ENCODE measurements at regions not wholly inside any gene's neighbourhood (a gene's known extent, or its start where the extent isn't known, plus 50 kb on each side); places are given as distances from the start of the nearest gene placed in this dataset.

DNA sequence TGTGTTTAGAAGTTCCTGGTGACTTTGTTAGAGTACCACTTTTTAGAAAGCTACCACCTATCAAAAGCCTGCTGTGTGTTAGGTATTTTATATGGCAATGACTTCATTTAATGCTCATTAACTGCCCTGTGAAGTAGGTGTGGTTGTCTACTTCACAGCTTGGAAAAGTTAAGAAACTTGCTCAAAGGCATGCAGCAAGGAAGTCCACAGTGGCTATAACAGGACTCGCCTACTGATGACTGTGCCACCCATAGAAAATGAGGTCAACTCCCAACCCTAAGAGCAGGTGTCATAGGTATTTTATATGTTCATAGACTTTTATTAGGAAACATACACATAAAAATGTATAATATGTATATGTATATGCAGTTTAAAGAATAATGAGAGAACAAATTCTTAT is 125.2 kb upstream of the PAX6 start:
- no peaks in the 10 kb centered on the region for H3K4me1 Mint-ChIP-seq
- H3K9me3 Mint-ChIP-seq = no peaks in the 10 kb centered on the region
- DNase-seq = no peak
- peaks cover 14% of the 10 kb centered on the region for H3K27me3 Mint-ChIP-seq
- CTCF ChIA-PET = no interaction called here
- H3K27ac Mint-ChIP-seq = no peak overlapping the region
- H3K36me3 Mint-ChIP-seq (ENCODE audit: low read depth) = no peaks in the 10 kb centered on the region
- POLR2A ChIA-PET = no interaction called here
- H3K4me3 Mint-ChIP-seq = no peak overlapping the region

- Mint-ChIP-seq H3K4me1 (no peaks in the 10 kb centered on the region), H3K4me3 (no peak overlapping the region), H3K27ac (no peak overlapping the region), H3K36me3 (ENCODE audit: low read depth) (no peaks in the 10 kb centered on the region), H3K27me3 (peaks cover 9% of the 10 kb centered on the region), H3K9me3 (no peaks in the 10 kb centered on the region)
- ChIA-PET CTCF (no interaction called here), POLR2A (no interaction called here)
- DNase-seq = no peak
These were observed 121.8 kb upstream of the PAX6 start for GRCh38 chr11:31932879-31933278.

DNA sequence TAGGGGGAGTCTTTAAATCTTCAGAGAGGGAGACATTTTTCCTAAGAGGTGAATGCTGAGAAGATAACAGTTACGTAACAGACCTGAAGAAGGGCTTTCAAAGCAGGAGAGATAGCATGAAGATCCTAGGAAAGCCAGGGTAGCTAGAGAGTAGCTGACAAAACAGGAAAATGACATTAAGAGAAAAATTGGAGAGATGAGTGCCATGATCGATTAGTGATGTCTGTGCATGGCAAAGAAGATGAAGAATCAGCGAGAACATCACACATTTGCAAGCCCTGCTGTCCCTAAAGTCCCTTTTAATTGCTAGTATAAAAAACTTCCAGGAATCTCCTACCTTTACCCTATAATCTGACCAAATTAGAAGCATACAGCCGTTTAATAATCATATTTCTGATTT is 116.9 kb upstream of the PAX6 start:
- ChIA-PET POLR2A (no interaction called here), CTCF (no interaction called here)
- DNase-seq = no peak
- Mint-ChIP-seq H3K36me3 (ENCODE audit: low read depth) (no peaks in the 10 kb centered on the region), H3K9me3 (no peaks in the 10 kb centered on the region), H3K4me3 (no peak overlapping the region), H3K27ac (no peak overlapping the region), H3K27me3 (peaks cover 7% of the 10 kb centered on the region), H3K4me1 (no peaks in the 10 kb centered on the region)

DNA sequence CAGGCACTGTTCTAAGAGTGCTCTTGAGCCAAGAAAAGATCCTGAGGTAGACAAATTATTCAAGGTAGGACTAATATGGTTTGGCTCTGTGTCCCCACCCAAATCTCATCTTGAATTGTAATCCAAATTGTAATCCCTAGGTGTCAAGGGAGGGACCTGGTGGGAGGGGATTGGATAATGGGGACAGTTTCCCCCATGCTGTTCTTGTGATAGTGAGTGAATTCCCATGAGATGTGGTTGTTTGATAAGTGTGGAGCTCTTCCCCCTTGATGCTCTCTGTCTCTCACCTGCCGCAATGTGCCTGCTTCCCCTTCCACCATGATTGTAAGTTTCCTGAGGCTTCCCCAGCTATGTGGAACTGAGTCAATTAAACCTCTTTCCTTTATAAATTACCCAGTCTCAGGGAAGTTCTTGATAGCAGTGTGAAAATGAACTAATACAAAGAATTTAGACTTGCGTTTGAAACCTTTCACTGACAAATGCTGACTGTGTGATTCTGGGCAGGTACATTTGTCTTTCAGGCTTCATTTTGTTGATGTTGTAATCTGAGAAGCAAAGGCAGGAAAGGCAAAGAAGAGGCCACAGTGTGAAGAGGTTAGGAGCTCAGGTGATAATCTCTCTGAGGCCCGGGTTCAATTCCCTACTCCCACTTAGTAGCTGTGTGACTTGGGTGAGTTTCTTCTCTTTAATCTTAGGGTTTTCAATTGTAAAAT is 115.8 kb upstream of the PAX6 start:
- Mint-ChIP-seq H3K9me3 (no peaks in the 10 kb centered on the region), H3K4me1 (no peaks in the 10 kb centered on the region), H3K36me3 (ENCODE audit: low read depth) (no peaks in the 10 kb centered on the region), H3K27me3 (peaks cover 7% of the 10 kb centered on the region), H3K4me3 (no peak overlapping the region), H3K27ac (no peak overlapping the region)
- no peak for DNase-seq
- ChIA-PET POLR2A (no interaction called here), CTCF (no interaction called here)

DNA sequence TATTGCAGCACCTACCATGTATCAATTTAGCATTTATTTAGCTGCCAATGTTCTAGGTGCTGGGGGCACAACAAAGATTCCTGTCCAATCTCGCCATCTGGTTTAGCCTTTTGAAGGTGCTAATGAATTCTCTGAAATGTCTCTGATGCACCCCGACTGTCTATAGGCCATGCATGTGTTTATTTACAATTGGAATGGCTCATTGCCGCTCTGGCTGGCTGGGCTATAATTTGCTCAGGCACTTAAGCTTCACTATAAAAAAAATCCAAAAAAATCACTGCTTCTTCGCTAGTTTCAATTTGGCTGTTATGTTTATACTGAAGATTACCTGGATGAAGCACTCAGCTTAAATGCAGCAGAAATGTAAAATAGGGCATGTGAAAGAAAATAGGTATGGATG is 115.0 kb upstream of the PAX6 start:
- POLR2A ChIA-PET = no interaction called here
- CTCF ChIA-PET = no interaction called here
- Mint-ChIP-seq H3K9me3 (no peaks in the 10 kb centered on the region), H3K36me3 (ENCODE audit: low read depth) (no peaks in the 10 kb centered on the region), H3K4me1 (no peaks in the 10 kb centered on the region), H3K27me3 (peaks cover 7% of the 10 kb centered on the region), H3K27ac (no peak overlapping the region), H3K4me3 (no peak overlapping the region)
- DNase-seq = no peak

DNA sequence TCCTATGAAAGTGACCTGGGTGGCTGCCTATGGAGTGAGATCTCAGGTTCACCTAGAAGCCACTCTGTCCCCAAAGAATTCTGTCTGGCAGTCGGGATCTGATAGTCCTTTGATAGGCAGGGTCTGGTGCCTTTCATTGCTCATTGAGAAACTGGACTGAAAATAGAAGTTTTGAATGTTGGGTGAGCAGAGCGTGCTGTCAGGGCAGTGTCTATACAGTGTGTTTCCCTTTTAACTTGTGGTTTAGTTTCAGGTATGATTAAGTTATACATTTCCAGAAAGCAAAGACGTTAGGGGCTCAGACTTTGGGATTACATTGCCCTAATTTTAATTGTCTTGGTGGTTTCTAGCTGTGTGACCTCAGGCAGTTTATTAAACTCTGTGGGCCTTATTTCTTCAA is 111.3 kb upstream of the PAX6 start:
- Mint-ChIP-seq H3K36me3 (ENCODE audit: low read depth) (no peaks in the 10 kb centered on the region), H3K4me3 (no peak overlapping the region), H3K9me3 (no peaks in the 10 kb centered on the region), H3K4me1 (no peaks in the 10 kb centered on the region), H3K27ac (no peak overlapping the region), H3K27me3 (peaks cover 7% of the 10 kb centered on the region)
- no peak for DNase-seq
- ChIA-PET POLR2A (no interaction called here), CTCF (no interaction called here)

GRCh38 chr11:31921081-31921480 is 110.0 kb upstream of the PAX6 start:
- no peak for DNase-seq
- peaks cover 7% of the 10 kb centered on the region for H3K27me3 Mint-ChIP-seq
- CTCF ChIA-PET = no interaction called here
- no peak overlapping the region for H3K4me3 Mint-ChIP-seq
- H3K9me3 Mint-ChIP-seq = peaks cover 2% of the 10 kb centered on the region
- POLR2A ChIA-PET = no interaction called here
- H3K27ac Mint-ChIP-seq = no peak overlapping the region
- no peaks in the 10 kb centered on the region for H3K36me3 Mint-ChIP-seq (ENCODE audit: low read depth)
- no peaks in the 10 kb centered on the region for H3K4me1 Mint-ChIP-seq

- H3K9me3 Mint-ChIP-seq = peaks cover 2% of the 10 kb centered on the region
- H3K27ac Mint-ChIP-seq = no peak overlapping the region
- ChIA-PET CTCF (no interaction called here), POLR2A (no interaction called here)
- H3K36me3 Mint-ChIP-seq (ENCODE audit: low read depth) = no peaks in the 10 kb centered on the region
- no peaks in the 10 kb centered on the region for H3K27me3 Mint-ChIP-seq
- no peak for DNase-seq
- H3K4me3 Mint-ChIP-seq = no peak overlapping the region
- H3K4me1 Mint-ChIP-seq = no peaks in the 10 kb centered on the region
These were observed 108.1 kb upstream of the PAX6 start for GRCh38 chr11:31919175-31919574.

- DNase-seq = no peak
- H3K9me3 Mint-ChIP-seq = peaks cover 2% of the 10 kb centered on the region
- CTCF ChIA-PET = no interaction called here
- no peak overlapping the region for H3K4me3 Mint-ChIP-seq
- H3K27me3 Mint-ChIP-seq = no peaks in the 10 kb centered on the region
- POLR2A ChIA-PET = no interaction called here
- H3K4me1 Mint-ChIP-seq = no peaks in the 10 kb centered on the region
- no peak overlapping the region for H3K27ac Mint-ChIP-seq
- H3K36me3 Mint-ChIP-seq (ENCODE audit: low read depth) = no peaks in the 10 kb centered on the region
These were observed 104.7 kb upstream of the PAX6 start for GRCh38 chr11:31915867-31916266.

- POLR2A ChIA-PET = no interaction called here
- no peak overlapping the region for H3K4me3 Mint-ChIP-seq
- H3K4me1 Mint-ChIP-seq = no peaks in the 10 kb centered on the region
- no peak overlapping the region for H3K27ac Mint-ChIP-seq
- CTCF ChIA-PET = no interaction called here
- H3K36me3 Mint-ChIP-seq (ENCODE audit: low read depth) = no peaks in the 10 kb centered on the region
- H3K9me3 Mint-ChIP-seq = peaks cover 2% of the 10 kb centered on the region
- no peaks in the 10 kb centered on the region for H3K27me3 Mint-ChIP-seq
- no peak for DNase-seq
These were observed 102.9 kb upstream of the PAX6 start for GRCh38 chr11:31913985-31914384.

DNA sequence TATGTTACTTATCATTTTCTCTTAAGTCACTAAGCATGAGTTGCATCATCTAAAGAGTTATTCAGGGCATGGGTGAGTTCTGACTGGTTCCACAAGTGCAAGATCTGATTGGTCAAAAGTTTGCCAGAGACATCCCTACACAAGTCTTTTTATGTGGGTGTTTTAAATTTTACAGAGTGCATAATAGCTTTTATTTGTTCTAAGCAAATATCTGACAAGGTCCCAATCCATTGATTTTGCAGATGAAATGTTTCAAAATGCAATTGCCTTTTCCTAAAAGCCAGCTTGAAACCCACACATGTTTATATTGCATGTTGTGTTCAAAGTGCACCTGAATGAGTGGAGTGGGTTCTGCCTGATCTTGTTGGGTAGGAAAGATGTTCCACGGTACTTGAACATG is 101.7 kb upstream of the PAX6 start:
- no peaks in the 10 kb centered on the region for H3K36me3 Mint-ChIP-seq (ENCODE audit: low read depth)
- ChIA-PET CTCF (no interaction called here), POLR2A (no interaction called here)
- DNase-seq = no peak
- H3K4me1 Mint-ChIP-seq = no peaks in the 10 kb centered on the region
- no peak overlapping the region for H3K27ac Mint-ChIP-seq
- no peaks in the 10 kb centered on the region for H3K27me3 Mint-ChIP-seq
- H3K9me3 Mint-ChIP-seq = peaks cover 2% of the 10 kb centered on the region
- no peak overlapping the region for H3K4me3 Mint-ChIP-seq

DNA sequence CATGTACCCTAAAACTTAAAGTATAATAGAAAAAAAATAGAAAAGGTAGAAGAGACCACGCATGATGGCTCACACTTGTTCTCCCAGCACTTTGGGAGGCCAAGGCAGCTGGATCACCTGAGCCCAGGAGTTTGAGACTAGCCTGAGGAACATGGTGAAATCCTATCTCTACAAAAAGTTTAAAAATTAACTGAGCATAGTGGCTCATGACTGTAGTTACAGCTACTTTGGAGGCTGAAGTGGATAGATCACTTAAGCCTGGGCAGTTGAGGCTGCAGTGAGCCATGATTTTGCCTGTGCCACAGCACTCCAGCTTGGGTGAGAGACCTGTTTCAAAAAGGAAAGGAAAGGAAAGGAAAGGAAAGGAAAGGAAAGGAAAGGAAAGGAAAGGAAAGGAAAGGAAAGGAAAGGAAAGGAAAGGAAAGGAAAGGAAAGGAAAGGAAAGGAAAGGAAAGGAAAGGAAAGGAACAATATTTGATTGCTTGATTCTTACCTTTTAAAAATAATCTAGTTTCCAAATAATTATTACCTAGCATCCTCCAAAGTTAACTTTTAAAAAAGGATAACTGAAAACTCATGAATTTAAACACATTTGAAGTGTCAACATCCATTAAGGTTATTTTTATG is 99.9 kb upstream of the PAX6 start:
- no peaks in the 10 kb centered on the region for H3K9me3 Mint-ChIP-seq
- CTCF ChIA-PET = interaction anchor here (0.9 kb wide), 1 partner anchor 514 kb away, joined by 3 read pairs; no protein-coding TSS in a partner anchor
- no peak for DNase-seq
- no peaks in the 10 kb centered on the region for H3K27me3 Mint-ChIP-seq
- POLR2A ChIA-PET = no interaction called here
- no peaks in the 10 kb centered on the region for H3K4me1 Mint-ChIP-seq
- no peak overlapping the region for H3K27ac Mint-ChIP-seq
- no peak overlapping the region for H3K4me3 Mint-ChIP-seq
- no peaks in the 10 kb centered on the region for H3K36me3 Mint-ChIP-seq (ENCODE audit: low read depth)

GRCh38 chr11:31903225-31904074 is 92.3 kb upstream of the PAX6 start:
- CTCF ChIA-PET = no interaction called here
- Mint-ChIP-seq H3K36me3 (ENCODE audit: low read depth) (no peaks in the 10 kb centered on the region), H3K27me3 (peaks cover 2% of the 10 kb centered on the region), H3K4me1 (no peaks in the 10 kb centered on the region), H3K4me3 (no peak overlapping the region), H3K27ac (no peak overlapping the region), H3K9me3 (no peaks in the 10 kb centered on the region)
- POLR2A ChIA-PET = no interaction called here
- DNase-seq = no peak

DNA sequence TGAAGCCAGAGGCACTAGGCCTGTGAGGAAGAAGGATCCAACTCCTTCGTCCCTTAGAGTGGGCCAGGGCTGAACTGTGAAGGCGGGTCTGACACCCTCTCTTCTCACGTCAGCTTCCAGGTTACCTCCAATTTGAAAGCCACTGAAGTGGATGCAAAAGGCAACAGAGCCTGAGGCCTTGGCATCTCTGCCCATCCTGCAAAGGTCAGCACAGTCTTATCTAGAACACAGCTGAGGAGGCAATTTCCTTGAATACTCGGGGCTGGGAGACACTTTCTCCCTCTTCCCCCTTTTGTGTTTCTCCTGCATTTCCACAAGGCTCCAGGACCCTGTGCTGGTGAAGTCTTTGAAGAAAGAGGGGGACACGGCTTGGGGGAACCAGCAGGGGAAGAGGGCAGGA is 91.6 kb upstream of the PAX6 start:
- H3K9me3 Mint-ChIP-seq = no peaks in the 10 kb centered on the region
- H3K36me3 Mint-ChIP-seq (ENCODE audit: low read depth) = no peaks in the 10 kb centered on the region

More for the DNA sequence above, 91.6 kb upstream of the PAX6 start:
- DNase-seq = no peak
- POLR2A ChIA-PET = no interaction called here
- Mint-ChIP-seq H3K4me1 (no peaks in the 10 kb centered on the region), H3K4me3 (no peak overlapping the region), H3K27me3 (peaks cover 2% of the 10 kb centered on the region), H3K27ac (no peak overlapping the region)
- CTCF ChIA-PET = no interaction called here

Data from activated CD4-positive, alpha-beta memory T cell treated with anti-CD3 and anti-CD28 coated beads, Interleukin-2, amount 10 ng/mL, durations not matched to agents 7 days and 5 days (primary cell).